Activated CD8-positive, alpha-beta memory T cell treated with anti-CD3 and anti-CD28 coated beads, Interleukin-2, amount 50 U/mL, for 24 hours (primary cell): ENCODE measurements at regions not wholly inside any gene's neighbourhood (a gene's known extent, or its start where the extent isn't known, plus 50 kb on each side); places are given as distances from the start of the nearest gene placed in this dataset.
"Not testable (repeated sequence)": the region's sequence is repeated elsewhere in the genome, so short reads cannot be mapped to it uniquely, and the experiment has no call there.

Experiments
- DNase-seq: peaks from one replicate; pipeline ENCODE4 v3.0.0-alpha.2; 2020; ENCODE audit errors: extremely low read depth

- DNase-seq, result peak; percentile 18
Measured at GRCh38 chr5:36739751-36740221, 133.4 kb downstream of the SLC1A3 start.

- DNase-seq, result no peak
Measured at GRCh38 chr5:36740259-36740898, 134.0 kb downstream of the SLC1A3 start.

DNA sequence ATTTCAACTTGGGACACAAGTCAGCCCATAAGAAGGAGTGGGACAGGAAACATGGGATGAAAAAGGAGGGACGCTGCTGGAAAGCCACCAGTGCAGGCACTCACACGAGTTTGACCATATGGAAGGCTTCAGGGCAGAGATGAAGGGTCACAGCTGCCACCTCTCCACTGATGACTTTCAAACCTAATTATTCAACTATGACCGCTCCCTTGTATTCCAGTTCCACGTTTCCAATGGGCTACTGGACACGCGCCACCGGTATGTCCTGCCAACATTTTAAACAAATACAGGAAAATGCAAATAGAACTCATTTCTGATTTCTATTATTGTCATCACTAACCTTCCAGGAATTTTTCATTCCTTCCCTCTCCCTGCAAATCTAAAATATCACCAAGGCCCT is 134.7 kb downstream of the SLC1A3 start:
- no peak for DNase-seq

GRCh38 chr5:36743891-36744772 is 132.4 kb upstream of the NIPBL start:
- no peak for DNase-seq

DNA sequence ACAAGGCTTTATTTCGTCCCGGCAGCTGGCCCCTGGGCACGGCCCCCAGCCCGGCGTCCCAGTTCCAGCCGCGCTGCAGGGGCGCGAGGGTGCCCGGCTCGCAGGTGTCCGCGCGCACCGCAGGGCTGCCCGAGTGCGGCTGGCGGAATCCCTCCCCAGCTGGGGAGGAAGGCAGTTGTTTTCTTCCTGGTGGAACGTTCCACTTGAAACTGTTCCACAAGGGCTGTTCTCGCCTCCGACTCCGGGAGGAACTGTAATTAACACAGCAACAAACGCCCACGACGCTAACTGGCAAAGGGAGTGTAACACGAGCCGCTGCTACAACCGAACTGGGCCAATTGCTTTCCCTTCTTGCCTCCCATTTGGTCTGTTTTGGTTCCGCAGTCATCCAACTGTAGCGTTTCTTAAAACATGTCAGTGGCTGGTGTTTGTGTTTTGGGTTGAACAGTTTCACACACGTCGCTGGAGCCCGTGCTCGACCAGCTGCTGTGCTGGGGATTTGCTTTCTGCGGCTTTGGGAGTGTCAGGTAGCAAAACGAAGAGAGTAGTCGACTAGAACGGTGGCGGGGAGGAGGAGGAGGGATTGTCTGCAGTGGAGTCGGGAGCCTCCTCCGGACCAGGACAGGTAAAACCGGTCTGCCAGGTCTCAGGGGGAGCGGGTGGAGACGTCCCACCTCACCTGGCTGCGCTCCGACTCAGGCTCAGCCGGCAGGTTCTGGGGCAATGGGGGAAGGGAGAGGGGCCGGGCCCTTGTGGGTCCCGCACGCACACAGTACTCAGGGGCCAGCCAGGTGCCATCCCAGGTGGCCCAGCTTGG is 131.6 kb upstream of the NIPBL start:
- DNase-seq, result no peak

DNA sequence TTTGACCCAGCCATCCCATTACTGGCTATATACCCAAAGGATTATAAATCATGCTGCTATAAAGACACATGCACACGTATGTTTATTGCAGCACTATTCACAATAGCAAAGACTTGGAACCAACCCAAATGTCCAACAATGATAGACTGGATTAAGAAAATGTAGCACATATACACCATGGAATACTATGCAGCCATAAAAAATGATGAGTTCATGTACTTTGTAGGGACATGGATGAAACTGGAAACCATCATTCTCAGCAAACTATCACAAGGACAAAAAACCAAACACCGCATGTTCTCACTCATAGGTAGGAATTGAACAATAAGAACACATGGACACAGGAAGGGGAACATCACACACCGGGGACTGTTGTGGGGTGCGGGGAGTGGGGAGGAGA is 128.8 kb upstream of the NIPBL start:
- DNase-seq, result not testable (repeated sequence)

- DNase-seq, result no peak
Measured at GRCh38 chr5:36751886-36752285, 124.7 kb upstream of the NIPBL start.

- DNase-seq, result no peak
Measured at GRCh38 chr5:36755342-36755741, 121.2 kb upstream of the NIPBL start.

- DNase-seq, result no peak
Measured at GRCh38 chr5:36755920-36756488, 120.6 kb upstream of the NIPBL start.

- no peak for DNase-seq
Measured at GRCh38 chr5:36756848-36757247, 119.7 kb upstream of the NIPBL start.

- no peak for DNase-seq
Measured at GRCh38 chr5:36759117-36759516, 117.5 kb upstream of the NIPBL start.

DNA sequence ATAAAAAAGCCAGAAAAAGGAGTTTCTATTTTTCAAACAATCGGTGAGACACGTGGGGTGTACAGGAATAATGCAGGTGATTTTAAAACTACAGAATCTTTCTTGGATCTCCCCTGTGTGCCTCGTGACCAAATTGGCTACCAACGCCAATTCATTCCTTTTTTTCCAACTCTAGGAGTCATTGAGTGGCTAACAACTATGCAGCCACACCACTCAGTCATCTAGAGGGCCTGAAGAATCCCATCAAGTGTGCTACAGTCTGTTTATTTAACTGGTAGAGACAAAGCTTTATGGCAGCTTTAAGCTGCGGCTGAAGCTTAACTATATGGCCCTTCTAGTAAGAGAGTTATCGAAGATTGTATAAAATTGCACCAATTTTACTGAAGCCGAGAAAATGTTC is 113.1 kb upstream of the NIPBL start:
- DNase-seq, result no peak

DNA sequence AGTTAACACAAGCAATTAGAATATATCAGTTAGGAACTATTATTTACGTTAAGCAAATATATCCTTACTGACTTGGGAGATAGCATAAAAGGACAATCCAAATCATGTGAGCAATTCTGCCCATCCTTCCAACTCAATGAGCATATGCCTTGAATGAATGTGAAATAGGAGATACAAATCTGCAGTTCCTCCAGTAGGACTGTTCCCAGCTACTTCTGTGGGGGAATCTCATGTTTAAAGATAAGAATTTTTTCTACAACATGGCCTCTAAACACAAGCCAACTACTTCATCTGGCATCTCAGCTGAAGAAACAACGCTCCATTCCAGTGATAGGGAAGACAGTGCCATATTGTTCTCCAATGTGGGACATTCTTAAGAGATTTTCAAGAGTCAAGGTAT is 110.7 kb upstream of the NIPBL start:
- no peak for DNase-seq

DNA sequence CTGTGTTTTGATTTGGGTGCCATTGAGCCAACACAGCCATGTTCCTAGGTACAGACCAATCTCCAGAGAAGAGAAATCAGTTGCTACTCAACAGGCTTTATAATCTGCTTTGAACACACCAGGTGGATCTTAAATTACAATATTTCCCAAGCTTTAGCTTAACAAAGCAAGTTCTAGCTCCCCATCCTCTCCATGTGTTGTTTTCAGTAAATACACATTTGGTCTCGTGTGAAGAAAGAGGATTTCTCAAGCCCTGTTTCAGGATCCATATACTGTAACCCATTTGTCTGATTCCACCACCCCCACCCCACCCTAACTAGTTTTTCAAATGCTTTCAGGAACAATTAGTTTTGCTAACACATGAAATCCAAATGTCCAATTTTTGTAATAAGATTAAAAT is 109.6 kb upstream of the NIPBL start:
- no peak for DNase-seq

DNA sequence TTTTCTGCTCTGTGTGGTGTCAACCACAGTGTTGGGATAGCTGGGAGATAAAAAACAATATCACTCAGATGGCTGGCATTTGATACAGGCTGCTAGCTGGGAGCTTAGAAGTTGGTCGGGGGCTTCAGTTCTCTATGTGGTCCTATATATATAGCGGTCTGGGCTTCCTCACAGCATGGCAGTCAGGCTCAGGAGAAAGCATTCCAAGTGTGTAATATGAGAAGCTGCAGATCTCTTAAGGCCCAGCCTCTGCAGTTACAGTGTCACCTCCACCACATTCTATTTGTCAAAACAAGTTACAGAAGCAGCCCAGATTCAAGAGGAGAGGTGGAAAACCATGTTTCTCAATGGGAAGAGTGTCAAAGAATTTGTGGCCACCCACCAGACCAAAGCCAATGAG is 108.1 kb upstream of the NIPBL start:
- no peak for DNase-seq

- no peak for DNase-seq
Measured at GRCh38 chr5:36769129-36769770, 107.3 kb upstream of the NIPBL start.

DNA sequence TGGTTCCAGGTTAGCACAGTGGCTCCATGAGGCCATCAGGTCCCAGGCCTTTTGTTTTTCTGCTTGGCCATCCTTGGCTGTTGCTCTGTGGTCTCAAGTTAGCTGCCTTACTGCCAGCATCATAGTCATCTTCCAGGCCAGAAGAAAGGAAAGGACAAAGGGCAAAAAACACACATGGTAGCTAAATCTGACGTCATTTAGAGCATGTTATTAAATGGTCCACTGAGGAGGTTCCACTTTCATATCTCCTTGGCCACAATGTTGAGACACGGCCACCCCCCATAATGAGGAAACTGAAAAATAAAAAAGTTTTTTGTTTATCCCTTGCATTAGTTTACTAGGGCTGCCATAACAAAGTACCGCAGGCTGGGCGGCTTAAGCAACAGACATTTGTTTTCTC is 106.4 kb upstream of the NIPBL start:
- DNase-seq, result no peak

GRCh38 chr5:36772276-36773140 is 104.1 kb upstream of the NIPBL start:
- no peak for DNase-seq

DNA sequence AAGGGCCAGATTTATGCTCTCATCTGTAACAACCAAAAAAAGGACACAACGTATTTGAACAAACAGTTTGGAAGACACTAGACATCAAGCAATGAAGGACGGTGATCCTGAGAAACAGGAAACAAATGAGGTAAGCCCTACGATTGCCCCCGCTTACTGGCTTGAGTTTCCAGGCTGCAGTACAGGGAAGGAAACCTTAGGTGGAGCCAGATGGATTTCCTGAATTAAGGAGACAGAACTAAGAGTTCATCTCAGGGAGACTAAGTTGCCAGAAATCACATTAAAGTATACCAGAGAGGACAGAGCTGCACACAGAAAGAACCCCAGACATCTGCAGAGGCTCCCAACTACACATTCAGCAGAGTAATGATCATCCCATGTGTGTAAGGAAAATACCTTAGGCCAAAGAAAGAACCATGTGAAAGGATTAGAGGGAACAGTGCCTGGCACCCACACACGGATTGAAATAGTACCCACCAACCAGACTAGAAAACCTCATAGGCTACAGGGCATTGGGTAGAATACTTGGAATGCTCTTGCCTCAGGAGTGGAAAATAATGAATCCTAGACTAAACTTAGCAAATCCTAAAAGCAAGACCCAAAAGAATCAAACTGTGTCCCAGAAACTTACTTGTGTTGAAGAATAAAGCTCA is 99.3 kb upstream of the NIPBL start:
- no peak for DNase-seq

DNA sequence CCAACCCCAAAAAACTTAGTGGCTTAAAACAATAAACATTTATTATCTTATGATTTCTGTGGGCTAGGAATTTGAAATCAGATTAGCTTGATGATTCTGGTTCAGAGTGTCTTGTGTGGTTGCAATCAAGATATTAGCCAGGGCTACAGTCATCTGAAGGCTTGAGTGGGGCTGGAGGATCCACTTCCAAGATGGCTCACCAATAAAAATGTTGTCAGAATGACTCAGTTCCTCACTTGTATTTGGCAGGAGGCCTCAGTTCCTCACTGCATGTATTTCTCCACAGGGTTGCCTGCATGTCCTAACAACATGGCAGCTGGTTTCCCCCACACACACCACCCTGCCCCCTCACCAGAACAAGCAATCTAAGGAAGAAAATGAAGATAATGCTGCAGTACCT is 98.2 kb upstream of the NIPBL start:
- DNase-seq, result no peak
